PC-9 (cell line): ENCODE measurements at regions not wholly inside any gene's neighbourhood (a gene's known extent, or its start where the extent isn't known, plus 50 kb on each side); places are given as distances from the start of the nearest gene placed in this dataset.

Experiments used
- EZH2 ChIP-seq: fragments of 200-600 bp; sonication (generic); IDR thresholded peaks from 2 replicates; pipeline ENCODE4 v1.8.0; 2017; ENCODE audit warnings: antibody characterized with exemption, low read depth
- TF ChIP-seq, protein P1 (sequence below): fragments of 200-600 bp; sonication (generic); conservative IDR thresholded peaks from 2 replicates; pipeline ENCODE4 v1.6.1; 2017; ENCODE audit warnings: mixed run types, antibody characterized with exemption, mild to moderate bottlenecking, moderate library complexity

DNA sequence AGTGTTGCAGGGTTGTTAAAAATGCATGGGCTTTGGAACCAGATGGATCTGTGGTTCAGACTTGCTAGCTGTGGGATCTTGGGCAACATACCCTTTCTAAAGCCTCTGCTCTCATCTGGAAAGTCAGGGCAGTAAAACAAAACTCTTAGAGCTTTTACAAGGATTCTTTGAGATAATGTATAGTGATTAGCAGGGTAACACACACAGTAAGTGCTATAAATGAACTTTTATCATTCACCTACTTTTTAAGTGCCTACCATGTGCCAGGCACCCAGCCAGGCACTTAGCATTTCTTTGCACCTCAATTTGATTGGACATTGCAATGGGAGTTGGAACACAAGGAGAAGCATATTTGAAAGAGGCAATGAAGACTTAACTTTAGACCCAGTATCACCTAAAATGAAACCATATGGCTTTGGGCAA, 208.6 kb upstream of the PAPPA start:
- TF ChIP-seq, protein P1, sequence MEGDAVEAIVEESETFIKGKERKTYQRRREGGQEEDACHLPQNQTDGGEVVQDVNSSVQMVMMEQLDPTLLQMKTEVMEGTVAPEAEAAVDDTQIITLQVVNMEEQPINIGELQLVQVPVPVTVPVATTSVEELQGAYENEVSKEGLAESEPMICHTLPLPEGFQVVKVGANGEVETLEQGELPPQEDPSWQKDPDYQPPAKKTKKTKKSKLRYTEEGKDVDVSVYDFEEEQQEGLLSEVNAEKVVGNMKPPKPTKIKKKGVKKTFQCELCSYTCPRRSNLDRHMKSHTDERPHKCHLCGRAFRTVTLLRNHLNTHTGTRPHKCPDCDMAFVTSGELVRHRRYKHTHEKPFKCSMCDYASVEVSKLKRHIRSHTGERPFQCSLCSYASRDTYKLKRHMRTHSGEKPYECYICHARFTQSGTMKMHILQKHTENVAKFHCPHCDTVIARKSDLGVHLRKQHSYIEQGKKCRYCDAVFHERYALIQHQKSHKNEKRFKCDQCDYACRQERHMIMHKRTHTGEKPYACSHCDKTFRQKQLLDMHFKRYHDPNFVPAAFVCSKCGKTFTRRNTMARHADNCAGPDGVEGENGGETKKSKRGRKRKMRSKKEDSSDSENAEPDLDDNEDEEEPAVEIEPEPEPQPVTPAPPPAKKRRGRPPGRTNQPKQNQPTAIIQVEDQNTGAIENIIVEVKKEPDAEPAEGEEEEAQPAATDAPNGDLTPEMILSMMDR: no peak
- TF ChIP-seq EZH2: no peak
